ENCODE measurements at regions not wholly inside any gene's neighbourhood (a gene's known extent, or its start where the extent isn't known, plus 50 kb on each side); places are given as distances from the start of the nearest gene placed in this dataset.

- TF ChIP-seq, protein P1, sequence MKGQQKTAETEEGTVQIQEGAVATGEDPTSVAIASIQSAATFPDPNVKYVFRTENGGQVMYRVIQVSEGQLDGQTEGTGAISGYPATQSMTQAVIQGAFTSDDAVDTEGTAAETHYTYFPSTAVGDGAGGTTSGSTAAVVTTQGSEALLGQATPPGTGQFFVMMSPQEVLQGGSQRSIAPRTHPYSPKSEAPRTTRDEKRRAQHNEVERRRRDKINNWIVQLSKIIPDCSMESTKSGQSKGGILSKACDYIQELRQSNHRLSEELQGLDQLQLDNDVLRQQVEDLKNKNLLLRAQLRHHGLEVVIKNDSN (IDR thresholded peaks at IDR 0.05; ENCODE audit: borderline replicate concordance, extremely low read length, insufficient read depth, low read depth, low read length): no peak
- TF ChIP-seq POLR2AphosphoS5 (IDR thresholded peaks at IDR 0.05; ENCODE audit: low read length) (no peak), KLF5 (IDR thresholded peaks at IDR 0.05; ENCODE audit: partially characterized antibody) (no peak), NR2C1 (IDR thresholded peaks at IDR 0.05) (no peak)
These were observed 53.6 kb upstream of the CASZ1 start (continued) for GRCh38 chr1:10850026-10850425.

GRCh38 chr1:10851024-10852013 lies 54.9 kb upstream of the CASZ1 start:
- H3K36me3 ChIP-seq (ENCODE audit: control insufficient read depth in 2 of 2, insufficient read depth in 2 of 2, low read length in 1 of 2): no peaks in the 10 kb centered on the region
- H3K4me3 ChIP-seq: no peak overlapping the region
- DNase-seq (ENCODE audit: low read depth, low spot score) (no peak), ATAC-seq (no peak), FAIRE-seq (no peak)
- RAD21 ChIA-PET (ENCODE audit: unreplicated experiment): no interaction called here
- no peak overlapping the region for H2AFZ ChIP-seq (ENCODE audit: control insufficient read depth, low read depth, low read length)
- POLR2A ChIA-PET: interaction anchor here (0.6 kb wide), 1 partner anchor 280 kb away, joined by 3 read pairs; no protein-coding TSS in a partner anchor
- TF ChIP-seq TCF12 (IDR thresholded peaks at IDR 0.05; ENCODE audit: low read depth, low read length): no peak
- TF ChIP-seq, protein P2, sequence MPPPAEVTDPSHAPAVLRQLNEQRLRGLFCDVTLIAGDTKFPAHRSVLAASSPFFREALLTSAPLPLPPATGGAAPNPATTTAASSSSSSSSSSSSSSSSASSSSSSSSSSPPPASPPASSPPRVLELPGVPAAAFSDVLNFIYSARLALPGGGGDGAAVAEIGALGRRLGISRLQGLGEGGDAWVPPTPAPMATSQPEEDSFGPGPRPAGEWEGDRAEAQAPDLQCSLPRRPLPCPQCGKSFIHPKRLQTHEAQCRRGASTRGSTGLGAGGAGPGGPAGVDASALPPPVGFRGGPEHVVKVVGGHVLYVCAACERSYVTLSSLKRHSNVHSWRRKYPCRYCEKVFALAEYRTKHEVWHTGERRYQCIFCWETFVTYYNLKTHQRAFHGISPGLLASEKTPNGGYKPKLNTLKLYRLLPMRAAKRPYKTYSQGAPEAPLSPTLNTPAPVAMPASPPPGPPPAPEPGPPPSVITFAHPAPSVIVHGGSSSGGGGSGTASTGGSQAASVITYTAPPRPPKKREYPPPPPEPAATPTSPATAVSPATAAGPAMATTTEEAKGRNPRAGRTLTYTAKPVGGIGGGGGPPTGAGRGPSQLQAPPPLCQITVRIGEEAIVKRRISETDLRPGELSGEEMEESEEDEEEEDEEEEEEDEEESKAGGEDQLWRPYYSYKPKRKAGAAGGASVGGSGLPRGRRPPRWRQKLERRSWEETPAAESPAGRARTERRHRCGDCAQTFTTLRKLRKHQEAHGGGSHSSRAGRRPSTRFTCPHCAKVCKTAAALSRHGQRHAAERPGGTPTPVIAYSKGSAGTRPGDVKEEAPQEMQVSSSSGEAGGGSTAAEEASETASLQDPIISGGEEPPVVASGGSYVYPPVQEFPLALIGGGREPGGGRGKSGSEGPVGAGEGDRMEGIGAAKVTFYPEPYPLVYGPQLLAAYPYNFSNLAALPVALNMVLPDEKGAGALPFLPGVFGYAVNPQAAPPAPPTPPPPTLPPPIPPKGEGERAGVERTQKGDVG (CRISPR knock-in tag; IDR thresholded peaks at IDR 0.05): no peak
- no peak for TF ChIP-seq SIN3A (IDR thresholded peaks at IDR 0.05; ENCODE audit: low read depth, low read length)
- TF ChIP-seq MYB (IDR thresholded peaks at IDR 0.05; ENCODE audit: borderline replicate concordance, low read depth, low read length): no peak
- no peak for TF ChIP-seq ELK1 (IDR thresholded peaks at IDR 0.05; ENCODE audit: low read depth, low read length)
- TF ChIP-seq NRF1 (conservative IDR thresholded peaks at IDR 0.05; ENCODE audit: low read depth, low read length): no peak
- TF ChIP-seq RCOR1 (conservative IDR thresholded peaks at IDR 0.05; ENCODE audit: low read depth, low read length): no peak
- TF ChIP-seq ATF3 (IDR thresholded peaks at IDR 0.05; ENCODE audit: borderline replicate concordance, extremely low read depth, low read depth, low read length): no peak
- no peak for TF ChIP-seq RUNX3 (IDR thresholded peaks at IDR 0.05; ENCODE audit: low read length)
- no peak for TF ChIP-seq SMAD1 (IDR thresholded peaks at IDR 0.05; ENCODE audit: low read depth, partially characterized antibody)
- TF ChIP-seq KLF5 (IDR thresholded peaks at IDR 0.05; ENCODE audit: partially characterized antibody): no peak
- no peak for TF ChIP-seq STAT1 (conservative IDR thresholded peaks at IDR 0.05)
- intact Hi-C loops (cut with micrococcal nuclease; ENCODE audit: unreplicated experiment) (no loop called here), in situ Hi-C loops (cut with MboI) (no loop called here)
- BruUV-seq (replicated peaks): no TSS peak
- CTCF ChIA-PET: no interaction called here
- H3K4me2 ChIP-seq (ENCODE audit: control insufficient read depth, insufficient read depth): no peak overlapping the region
- peaks cover 2% of the 10 kb centered on the region; the same call in 1 of the 3 replicates for H3K9me3 ChIP-seq (replicated peaks; ENCODE audit: control insufficient read depth, insufficient read depth, low read length)
- no peaks in the 10 kb centered on the region for H4K20me1 ChIP-seq (ENCODE audit: control insufficient read depth, insufficient read depth)
- no peak overlapping the region for H3K27ac ChIP-seq (ENCODE audit: control insufficient read depth, insufficient read depth)
- SMC1A ChIA-PET (ENCODE audit: uncharacterized antibody, unreplicated experiment): interaction anchor here (0.9 kb wide), 1 partner anchor 27 kb away, joined by 3 read pairs; no protein-coding TSS in a partner anchor
- peaks cover 0 to 3% of the 10 kb centered on the region in 2 experiments; a peak in 2 of 4 replicates for H3K27me3 ChIP-seq (replicated peaks in 1 of 2; ENCODE audit: control insufficient read depth in 2 of 2, insufficient read depth in 2 of 2, low read length in 1 of 2)
- H3K79me2 ChIP-seq (ENCODE audit: control insufficient read depth, insufficient read depth, low read length): no peaks in the 10 kb centered on the region
- 22% methylated on average over 30 of the region's 30 CpGs for WGBS (ENCODE audit: insufficient coverage, insufficient replicate concordance, low lambda C conversion rate, missing lambda C conversion rate)
- H3K4me1 ChIP-seq (ENCODE audit: control insufficient read depth, insufficient read depth, low read length): no peaks in the 10 kb centered on the region
- no peak overlapping the region for H3K9ac ChIP-seq (ENCODE audit: control insufficient read depth, insufficient read depth, low read length)

Data from GM12878 (cell line).